Fibroblast of skin of scalp (primary cell): ENCODE measurements at regions not wholly inside any gene's neighbourhood (a gene's known extent, or its start where the extent isn't known, plus 50 kb on each side); places are given as distances from the start of the nearest gene placed in this dataset.
"Not testable (repeated sequence)": the region's sequence is repeated elsewhere in the genome, so short reads cannot be mapped to it uniquely, and the experiment has no call there.

ENCODE experiments used
- DNase-seq: peaks from one replicate; pipeline ENCODE4 v3.0.0-alpha.2; 2013

DNA sequence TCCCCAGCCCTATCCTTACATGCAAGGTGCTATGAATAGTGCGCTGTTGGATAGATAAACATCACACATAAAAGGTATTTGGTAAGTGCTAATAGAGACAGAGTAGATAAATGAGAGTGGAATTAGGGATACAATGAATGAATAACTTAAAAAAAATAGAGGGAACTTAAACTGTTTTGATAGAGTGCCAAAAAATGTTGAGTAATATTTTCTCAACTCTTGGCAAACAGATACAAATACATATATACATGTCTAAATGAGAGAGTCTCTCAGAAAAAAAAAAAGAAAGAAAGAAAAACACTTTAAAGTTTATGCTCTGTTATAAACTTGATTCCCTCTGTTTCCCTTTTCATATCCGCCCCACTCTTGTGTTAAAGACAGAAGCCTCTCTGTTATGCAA is 667.4 kb downstream of the ROBO2 start:
- DNase-seq, result peak; percentile 53

DNA sequence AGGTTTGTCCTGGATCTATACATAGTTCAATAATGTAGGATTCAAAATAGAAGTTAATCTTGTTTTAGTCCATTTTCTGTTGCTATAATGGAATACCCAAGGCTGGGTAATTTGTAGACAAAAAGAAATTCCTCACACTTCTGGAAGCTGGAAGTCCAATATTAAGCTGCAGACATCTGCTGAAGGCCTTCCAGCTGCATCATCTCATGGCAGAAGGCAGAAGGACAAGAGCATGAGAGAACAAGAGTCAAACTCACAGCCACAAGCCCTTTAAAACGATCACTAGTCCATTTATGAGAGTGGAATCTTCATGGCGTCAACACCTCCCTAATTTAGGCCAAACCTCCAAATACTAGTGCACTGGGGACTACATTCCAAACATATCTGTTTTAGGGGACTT is 669.3 kb downstream of the ROBO2 start:
- no peak for DNase-seq

DNA sequence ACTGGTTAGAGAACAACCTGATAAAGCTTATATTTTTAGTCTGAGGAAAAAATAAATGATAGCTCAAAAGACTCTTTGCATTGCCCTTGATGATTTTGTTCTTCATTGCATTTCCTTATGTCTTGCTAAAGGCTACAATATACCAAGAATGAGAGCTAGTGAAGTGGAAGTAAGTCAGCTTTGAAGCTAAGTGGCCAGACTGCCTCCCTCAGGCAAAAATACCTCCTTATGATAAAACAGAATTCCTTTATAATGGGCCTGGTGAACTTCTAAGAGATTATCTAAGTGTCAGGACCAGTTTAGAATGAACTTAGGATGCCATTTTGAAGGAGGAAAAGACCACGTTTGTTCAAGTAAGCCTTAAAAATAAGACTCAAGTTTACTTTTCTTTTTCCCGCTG is 678.4 kb downstream of the ROBO2 start:
- no peak for DNase-seq

DNA sequence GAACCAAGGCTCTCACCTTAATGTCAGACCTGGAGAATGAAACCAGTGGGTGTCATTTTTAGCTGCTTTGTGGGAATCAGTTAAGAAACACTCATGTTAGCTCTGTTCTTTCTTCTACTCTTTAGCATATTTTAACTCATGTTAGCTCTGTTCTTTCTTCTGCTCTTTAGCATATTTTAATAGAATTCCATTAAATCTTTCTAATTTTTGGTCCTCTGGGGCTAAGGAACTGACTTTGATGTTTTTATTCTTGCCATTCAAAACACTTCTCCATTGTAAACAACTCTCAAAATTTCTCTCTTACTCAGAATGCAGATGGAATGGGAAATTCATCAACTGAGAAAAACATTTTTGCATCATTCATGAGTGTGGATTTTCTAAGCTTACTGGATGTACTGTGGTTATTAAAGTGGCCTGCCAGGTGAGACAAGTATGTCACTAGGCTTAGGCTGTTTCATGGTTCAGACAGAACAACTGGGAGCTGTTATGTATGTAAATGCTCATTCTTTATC is 680.6 kb downstream of the ROBO2 start:
- DNase-seq, result no peak

DNA sequence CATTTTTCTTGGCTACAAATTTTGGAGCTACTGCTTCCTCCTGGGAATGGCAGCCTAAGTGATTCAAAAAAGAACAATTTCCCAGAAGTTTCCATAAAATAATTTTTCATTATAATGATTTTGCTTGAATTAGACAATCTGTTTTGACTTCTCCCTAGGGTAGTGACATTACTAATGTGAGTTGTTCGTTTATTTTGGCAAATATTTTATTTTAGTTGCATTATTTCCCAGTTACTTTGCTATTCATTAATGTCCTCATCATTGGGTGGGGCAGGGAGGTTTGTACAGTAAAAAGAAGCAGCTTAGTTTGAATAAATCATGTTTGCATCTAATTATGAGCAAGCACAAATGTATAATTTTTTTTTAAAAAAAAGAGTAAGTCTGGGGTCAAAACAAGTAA is 686.6 kb downstream of the ROBO2 start:
- peak; percentile 62 for DNase-seq

DNA sequence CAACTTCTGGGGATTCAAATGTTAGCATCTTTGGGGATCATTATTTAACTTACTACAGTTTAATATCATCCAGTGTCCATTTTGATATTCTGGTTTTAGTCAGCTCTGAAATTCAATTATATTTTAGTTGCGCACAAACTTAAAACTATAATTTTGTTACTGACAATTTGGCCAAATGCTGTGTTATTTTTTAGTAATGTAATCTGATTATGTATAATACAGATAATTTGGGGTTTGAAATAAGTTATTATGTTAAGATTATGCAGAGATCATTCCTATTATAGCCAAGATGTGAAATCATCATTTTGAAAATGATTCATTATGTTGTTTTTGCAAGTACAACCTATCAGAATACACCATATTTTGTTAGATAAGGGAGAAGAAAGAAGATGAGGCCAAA is 706.1 kb downstream of the ROBO2 start:
- DNase-seq, result no peak

DNA sequence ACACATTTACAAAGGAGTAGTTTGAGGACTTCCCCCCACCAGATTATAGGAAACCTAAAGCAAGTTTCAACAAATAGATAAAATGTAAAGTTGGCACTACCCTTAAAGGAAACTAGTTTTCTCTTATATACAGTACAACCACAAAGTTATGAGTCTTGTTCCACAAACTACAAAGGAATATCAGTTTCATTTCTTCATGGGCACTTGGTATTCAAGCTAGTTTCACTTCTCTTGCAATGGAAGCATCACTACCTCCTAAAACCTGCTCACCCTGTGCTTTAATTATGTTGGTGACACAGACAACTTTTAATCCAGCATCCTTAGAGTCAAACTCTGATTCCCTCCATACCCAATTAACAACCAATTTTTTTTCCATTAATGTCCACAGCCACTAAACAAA is 707.0 kb downstream of the ROBO2 start:
- DNase-seq, result no peak

DNA sequence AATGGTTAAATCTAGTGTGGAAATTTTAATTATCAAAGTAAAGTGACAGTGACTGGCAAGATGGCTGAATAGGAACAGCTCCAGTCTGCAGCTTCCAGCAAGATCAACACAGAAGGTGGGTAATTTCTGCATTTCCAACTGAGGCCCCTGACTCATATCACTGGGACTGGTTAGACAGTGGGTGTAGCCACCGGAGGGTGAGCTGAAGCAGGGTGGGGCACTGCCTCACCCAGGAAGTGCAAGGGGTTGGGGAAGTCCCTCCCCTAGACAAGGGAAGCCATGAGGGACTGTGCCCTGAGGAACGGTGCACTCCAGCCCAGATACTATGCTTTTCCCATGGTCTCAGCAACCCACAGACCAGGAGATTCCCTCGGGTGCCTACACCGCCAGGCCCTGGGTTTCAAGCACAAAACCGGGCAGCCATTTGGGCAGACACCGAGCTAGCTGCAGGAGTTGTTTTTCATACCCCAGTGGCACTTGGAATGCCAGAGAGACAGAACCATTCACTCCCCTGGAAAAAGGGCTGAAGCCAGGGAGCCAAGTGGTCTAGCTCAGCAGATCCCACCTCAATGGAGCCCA is 716.6 kb downstream of the ROBO2 start:
- not testable (repeated sequence) for DNase-seq

DNA sequence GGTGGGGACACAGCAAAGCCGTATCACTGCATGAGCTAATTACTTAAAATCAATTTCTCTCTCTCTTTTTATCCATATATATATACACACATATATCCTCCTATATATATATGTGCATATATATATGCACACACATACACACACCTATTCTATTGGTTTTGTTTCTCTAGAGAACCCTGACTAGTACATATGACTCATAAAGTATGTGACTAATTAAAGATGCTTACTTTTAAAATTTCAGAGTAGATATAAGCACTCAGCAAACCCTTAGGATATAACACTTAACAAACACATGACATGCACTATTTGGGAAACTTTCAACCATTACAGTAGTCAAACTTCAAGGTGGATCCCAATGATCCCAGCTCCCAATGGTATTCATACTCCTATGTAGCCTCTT is 732.6 kb downstream of the ROBO2 start:
- DNase-seq, result no peak

DNA sequence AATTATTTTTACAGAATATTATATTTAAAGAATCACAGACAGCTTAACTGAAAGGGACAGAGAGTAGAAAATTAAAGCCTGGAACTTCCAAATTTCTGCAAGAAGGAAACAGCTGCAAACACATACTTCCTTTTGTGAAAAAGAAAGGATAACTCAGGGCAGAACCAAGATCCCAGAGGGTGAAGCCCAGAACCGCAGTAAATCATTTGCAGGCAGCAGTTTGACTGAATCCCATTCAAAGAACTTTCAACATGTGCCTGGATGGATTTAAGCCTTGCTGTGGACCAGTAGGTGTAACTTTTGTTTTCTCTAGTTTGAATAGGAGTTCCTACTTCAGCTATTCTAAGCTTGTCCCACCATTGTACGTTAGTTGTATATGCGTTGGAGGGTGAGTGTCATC is 733.2 kb downstream of the ROBO2 start:
- no peak for DNase-seq

DNA sequence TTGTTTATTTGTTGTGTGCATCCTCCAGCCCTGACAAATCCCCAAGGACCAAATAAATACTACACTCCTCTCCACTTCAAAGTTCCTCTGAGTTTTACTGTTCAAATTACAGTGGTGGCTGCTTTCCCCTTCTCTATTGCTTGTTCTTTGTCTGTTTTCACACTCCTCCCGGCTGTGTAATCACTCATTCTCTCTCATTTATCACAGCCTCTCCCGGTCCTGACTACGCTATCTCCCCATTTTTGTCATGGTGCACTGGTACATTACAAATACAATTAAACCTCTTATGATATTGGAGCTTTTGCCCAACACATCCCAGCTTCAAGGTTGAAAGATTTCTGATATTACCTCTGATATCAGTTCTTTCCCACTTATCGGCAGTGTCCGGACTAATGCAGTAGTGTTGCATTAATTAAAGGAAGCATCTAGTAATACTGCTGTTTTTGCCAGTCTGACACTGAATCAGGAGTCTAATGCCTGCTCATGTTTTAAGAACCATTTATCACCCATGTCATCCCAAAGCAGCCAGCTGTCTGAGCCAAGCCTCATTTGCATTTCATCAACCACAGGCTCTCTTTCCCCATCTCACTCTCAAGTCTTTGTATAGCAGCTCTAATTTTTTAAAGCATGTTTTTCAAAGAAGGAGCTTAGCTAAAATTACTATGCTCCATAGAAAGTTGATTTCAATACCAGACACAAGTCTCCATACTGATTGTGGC is 740.5 kb downstream of the ROBO2 start:
- peak; percentile 8 for DNase-seq

DNA sequence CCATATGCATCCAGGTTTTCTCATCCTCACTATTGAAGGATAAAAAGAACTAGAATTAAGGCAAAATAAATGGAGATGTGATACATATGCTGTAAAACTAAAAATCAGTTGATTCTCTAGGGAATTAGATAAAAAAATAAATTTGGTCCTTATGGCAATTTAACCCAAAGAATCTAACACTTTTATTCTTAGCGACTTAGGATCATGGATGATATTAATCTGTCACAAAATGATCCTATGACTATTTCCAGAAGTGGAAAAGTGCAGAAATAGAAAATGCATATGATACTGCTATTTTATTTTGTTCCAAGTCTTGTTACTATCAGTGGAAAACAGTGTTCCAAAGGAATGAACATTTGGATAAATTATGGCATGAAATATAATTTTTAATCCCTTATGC is 746.3 kb downstream of the ROBO2 start:
- DNase-seq, result no peak

DNA sequence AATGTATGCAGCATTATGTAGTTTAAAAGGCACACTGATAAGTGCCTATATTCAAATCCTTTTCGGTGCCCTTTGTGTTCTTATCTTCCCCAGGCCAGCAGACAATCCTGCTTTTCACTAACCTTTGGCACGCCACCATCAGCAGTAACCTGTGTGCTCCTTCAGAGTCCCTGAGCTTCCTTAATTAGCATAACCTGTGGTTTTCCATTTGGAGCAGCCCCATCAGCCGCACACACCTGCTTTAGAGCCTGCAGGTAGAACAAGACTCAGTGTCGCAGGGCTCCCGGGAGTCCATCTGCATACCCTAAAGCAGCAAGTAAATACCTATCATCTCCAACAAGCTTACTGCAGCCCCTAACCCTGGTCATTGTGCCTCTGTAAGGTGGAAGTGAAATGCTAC is 755.1 kb downstream of the ROBO2 start:
- DNase-seq, result no peak

DNA sequence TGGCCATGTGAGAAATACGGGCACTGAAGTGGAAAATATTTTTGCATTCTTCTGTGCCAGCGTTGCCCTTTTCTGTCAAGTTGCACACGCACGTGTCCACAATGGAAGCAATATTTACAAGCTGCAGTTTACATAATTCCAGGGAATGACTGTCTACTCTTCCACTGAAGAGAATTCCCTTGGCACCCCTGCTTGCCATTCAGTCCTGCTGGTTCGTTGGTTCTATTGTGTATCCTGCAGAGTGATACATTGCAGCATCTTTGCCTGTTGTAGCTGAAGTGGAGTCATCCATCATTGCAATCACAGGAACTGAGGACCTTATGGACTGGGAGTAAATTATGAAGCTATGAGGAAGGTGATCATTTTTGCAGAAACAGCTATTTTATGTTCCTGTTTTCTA is 759.4 kb downstream of the ROBO2 start:
- DNase-seq, result no peak

DNA sequence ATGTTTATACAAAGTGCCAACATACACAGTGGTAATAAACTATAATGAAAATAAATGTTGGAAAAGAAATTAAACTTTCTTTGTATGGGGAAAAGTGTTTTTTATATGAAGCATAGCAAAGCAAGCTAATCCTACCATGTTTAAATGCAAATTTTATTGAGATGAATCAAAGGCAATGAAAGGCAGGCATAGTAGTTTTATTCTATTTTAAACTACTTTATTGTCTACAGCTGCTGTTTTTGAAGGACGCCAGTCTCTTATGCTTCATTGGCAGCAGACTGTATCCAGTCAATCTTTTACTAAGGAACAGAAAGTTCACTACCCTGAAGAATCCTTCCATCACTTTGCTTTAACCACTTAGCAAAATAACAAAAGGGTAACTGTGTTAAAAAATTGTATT is 761.0 kb downstream of the ROBO2 start:
- DNase-seq, result no peak

DNA sequence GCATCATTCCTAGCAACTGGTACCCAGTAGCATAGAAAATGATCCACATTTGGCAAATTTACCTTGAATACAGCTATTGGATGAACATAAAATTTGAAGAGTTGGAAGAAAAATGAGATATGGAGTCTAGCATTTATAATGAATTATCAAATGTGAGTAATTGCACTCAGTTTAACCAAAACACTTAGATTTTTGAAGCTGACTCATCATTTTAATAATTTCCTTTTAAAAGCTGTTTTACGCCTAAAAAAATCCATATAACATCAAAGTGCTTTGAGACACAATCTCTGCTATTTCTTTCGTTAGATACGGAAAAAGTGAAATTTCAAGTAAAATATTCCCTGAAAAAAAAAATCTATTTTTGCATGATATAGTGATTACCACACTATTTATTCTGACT is 767.4 kb downstream of the ROBO2 start:
- DNase-seq, result no peak

DNA sequence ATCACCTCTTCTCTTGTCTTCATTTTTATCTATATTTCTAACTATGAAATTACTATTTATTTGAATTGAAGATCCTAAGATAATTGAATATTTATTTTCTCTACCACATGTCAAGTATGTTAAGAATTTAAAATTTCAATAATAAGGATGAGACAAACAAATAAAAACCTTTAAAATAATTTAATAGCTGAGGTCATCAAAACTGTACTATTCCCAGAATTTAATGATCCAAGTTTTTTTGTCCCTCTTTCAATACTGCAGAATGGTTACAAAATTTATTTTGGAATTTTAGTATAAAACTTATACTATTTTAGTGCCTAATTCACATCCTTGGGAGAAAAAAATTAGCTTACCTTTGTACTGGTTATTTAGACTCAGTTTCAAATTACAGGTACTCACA is 774.9 kb downstream of the ROBO2 start:
- DNase-seq, result no peak

DNA sequence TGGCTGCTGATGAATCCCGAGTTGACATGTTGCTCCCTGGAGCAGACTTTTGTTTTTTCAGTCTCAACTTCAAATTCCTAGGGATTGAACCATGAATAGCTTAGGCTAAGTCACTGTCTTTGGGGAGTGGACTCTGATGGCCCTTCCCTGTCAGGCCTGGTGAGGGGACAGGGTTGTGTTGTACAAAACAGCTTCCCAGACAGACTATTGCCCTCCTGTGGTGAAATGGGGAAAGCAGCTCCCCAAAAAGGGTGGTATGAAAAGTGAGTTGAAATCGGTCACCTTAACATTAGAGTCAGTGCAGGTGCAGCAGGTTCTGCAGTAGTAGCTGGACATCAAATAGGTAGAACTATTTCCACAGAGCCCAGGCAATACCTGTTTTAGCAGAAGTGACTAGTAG is 775.6 kb downstream of the ROBO2 start:
- DNase-seq, result peak; percentile 18

DNA sequence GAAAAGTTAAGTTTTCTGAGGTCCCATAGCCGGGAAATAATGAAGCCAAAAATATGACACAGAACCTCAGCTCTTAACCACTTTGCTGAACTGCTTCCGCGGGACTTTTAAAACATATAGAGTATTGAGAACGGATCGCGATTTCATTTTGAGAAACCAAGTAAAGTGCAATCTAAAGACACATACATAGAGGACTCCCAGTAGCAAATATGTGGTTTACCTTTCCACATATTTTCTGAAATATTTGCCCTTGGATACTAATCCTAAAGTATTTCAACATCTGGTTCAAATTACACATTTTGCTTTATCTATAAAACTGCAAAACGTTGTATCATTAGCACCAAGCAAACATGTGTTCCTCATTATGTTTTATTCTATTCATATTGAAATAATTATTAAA is 776.5 kb downstream of the ROBO2 start:
- DNase-seq, result peak; percentile 23

DNA sequence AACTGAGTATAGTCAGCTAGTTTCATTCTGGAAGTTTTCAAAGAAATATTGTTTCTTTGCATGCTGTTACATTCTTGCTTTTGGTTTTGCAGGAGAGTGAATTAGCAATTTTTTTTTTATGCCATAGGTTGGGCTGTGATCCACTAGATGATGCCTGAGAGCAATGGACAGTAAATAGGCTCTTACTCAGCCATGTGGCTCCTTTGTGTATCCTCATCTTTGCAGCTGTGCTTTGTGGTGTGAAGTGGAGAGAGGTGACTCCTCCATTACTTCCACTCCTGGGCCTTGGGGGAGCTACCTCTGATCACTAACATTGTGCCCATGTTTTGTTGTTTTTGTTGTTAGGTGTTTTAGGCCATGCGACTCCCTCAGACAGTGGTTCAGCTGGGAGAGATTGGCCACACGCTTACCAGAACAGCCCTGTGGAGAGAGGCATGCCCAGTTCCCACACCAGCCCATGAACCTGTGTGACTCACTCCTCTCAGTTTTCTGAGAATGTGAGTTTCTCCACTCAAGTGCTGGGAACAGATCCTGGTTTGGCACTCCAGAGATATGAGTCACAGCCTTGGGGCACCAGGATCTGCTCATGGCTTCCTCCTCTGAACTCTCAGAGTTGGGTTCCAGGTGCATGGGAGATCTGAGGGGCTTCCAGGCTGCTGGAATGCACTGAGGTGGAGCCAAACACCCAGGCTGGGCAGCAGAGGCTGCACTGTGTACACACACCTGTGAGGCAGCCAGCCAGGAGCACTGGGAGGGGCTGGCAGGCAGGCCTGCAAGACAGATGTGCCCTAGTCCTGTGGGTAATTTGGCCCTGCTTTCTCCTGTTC is 785.3 kb downstream of the ROBO2 start:
- DNase-seq, result peak; percentile 92

DNA sequence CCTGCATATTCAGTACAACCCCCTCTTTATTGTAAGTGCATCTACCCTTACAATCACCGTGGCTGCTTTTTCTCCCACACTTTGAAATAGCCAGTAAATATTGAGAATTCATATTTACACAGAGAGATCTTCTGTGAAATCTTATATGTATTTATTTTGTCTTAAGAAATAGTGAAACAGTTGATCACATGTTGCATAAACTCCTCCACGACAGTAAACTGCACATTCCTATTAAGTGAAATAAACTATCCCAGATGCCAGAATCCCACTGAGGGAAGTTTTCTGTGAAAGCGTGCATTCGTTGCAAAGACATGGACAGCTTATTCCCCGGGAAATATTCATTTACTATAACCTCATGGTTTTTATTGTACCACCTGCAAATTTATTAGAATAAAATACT is 796.0 kb downstream of the ROBO2 start:
- DNase-seq, result peak; percentile 62

DNA sequence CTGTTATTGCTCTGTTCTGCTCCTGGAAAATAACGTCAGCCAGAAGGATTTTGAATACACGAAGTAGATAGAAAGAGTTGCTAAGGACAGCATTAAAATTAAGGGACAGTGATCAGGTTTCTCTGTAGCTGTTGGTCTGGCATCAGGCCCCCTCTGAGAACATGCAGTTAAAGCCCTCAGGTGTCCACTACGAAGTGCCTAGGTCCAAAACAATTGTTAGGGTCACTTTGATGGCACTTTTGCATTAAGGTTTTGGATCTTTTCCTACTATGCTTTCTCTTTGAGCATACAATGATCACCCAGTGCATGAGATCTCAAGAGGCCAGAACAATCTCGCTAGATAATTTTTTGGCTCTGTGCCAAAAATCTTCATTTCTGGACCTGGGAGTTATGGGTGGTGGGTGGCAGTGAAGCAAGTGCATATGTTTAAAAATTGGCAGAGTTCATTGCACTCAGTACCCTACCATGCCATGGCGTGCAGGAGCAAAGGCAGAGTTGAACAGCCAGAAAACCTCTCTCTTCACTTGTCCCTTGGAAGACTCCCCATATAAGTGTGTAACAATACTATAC is 797.6 kb downstream of the ROBO2 start:
- DNase-seq, result no peak

DNA sequence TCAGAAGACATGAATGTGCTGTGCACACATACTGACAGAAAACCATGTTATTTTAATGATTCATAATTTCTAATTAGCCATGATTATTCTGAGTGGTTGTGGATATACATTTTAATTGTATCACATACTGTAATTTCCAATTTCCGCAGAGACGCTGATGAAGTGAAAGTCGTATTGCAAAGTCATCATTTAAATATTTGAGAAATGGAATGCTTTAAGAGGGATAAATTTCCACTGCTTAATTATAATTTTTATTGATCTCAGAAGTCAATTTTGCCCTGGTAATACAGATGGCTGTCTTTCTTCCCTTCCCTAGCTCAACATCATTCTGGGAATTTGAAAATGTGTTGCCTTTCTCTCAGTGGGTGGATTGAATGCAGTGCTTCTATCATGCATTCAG is 819.3 kb downstream of the ROBO2 start:
- DNase-seq, result no peak
